Neural cell (in vitro differentiated cells): ENCODE measurements at regions not wholly inside any gene's neighbourhood (a gene's known extent, or its start where the extent isn't known, plus 50 kb on each side); places are given as distances from the start of the nearest gene placed in this dataset.

ENCODE experiments used
- EP300 ChIP-seq: fragments of 450-650 bp; conservative IDR thresholded peaks from 2 replicates; pipeline ENCODE4 v1.6.1; 2014; ENCODE audit warnings: antibody characterized with exemption, mild to moderate bottlenecking, moderate library complexity; ENCODE audit not compliant: poor library complexity, severe bottlenecking
- EZH2 ChIP-seq: fragments of 200-600, 300-800 bp; shearing (Covaris generic), sonication (generic); IDR thresholded peaks from 2 replicates; pipeline ENCODE4 v1.6.1; 2014; ENCODE audit warnings: antibody characterized with exemption, low read length, borderline replicate concordance, mild to moderate bottlenecking; ENCODE audit not compliant: insufficient read depth, poor library complexity, severe bottlenecking
- MXI1 ChIP-seq: fragments of 450-650 bp; conservative IDR thresholded peaks from 2 replicates; pipeline ENCODE4 v1.6.1; 2014; ENCODE audit warnings: antibody characterized with exemption, mild to moderate bottlenecking; ENCODE audit not compliant: poor library complexity, severe bottlenecking
- POLR2AphosphoS5 ChIP-seq: IDR thresholded peaks from 2 replicates; pipeline ENCODE4 v1.6.1; 2012
- RAD21 ChIP-seq: fragments of 450-650 bp; conservative IDR thresholded peaks from 2 replicates; pipeline ENCODE4 v1.6.1; 2014; ENCODE audit warnings: antibody characterized with exemption, mild to moderate bottlenecking, moderate library complexity
- SMC3 ChIP-seq: fragments of 450-650 bp; conservative IDR thresholded peaks from 2 replicates; pipeline ENCODE4 v1.6.1; 2014; ENCODE audit warnings: antibody characterized with exemption, mild to moderate bottlenecking, moderate library complexity; ENCODE audit not compliant: poor library complexity
- TAF1 ChIP-seq: IDR thresholded peaks from 2 replicates; pipeline ENCODE4 v1.6.1; 2012; ENCODE audit warnings: low read depth
- TF ChIP-seq, protein P1 (sequence below): IDR thresholded peaks from 2 replicates; pipeline ENCODE4 v1.6.1; 2012; ENCODE audit warnings: borderline replicate concordance
- TF ChIP-seq, protein P2 (sequence below): fragments of 450-650 bp; IDR thresholded peaks from 2 replicates; pipeline ENCODE4 v1.5.1; 2014; ENCODE audit warnings: antibody characterized with exemption, mild to moderate bottlenecking, moderate library complexity; ENCODE audit not compliant: poor library complexity, severe bottlenecking

DNA sequence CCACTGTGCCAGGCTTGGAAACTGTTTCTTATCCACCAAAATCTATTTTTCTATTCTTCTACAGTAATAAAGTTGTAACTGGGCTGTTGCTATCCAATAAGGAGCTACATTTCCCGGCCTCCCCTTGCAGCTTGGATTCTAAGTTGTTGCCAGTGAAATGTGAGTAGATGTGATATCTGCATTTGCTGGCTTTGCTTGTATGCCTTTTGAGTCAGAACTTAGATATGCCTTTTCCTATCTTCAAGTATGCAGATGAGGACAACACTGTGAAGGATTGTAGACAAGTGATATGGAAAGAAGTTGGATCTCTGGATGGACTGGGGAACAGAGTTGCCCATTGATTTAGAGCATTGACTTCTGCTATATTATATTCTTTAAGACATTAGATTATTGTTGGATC, 236.9 kb downstream of the REEP3 start:
- TF ChIP-seq, protein P1, sequence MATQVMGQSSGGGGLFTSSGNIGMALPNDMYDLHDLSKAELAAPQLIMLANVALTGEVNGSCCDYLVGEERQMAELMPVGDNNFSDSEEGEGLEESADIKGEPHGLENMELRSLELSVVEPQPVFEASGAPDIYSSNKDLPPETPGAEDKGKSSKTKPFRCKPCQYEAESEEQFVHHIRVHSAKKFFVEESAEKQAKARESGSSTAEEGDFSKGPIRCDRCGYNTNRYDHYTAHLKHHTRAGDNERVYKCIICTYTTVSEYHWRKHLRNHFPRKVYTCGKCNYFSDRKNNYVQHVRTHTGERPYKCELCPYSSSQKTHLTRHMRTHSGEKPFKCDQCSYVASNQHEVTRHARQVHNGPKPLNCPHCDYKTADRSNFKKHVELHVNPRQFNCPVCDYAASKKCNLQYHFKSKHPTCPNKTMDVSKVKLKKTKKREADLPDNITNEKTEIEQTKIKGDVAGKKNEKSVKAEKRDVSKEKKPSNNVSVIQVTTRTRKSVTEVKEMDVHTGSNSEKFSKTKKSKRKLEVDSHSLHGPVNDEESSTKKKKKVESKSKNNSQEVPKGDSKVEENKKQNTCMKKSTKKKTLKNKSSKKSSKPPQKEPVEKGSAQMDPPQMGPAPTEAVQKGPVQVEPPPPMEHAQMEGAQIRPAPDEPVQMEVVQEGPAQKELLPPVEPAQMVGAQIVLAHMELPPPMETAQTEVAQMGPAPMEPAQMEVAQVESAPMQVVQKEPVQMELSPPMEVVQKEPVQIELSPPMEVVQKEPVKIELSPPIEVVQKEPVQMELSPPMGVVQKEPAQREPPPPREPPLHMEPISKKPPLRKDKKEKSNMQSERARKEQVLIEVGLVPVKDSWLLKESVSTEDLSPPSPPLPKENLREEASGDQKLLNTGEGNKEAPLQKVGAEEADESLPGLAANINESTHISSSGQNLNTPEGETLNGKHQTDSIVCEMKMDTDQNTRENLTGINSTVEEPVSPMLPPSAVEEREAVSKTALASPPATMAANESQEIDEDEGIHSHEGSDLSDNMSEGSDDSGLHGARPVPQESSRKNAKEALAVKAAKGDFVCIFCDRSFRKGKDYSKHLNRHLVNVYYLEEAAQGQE, result no peak
- no peak for TF ChIP-seq EZH2
- TF ChIP-seq, protein P2, sequence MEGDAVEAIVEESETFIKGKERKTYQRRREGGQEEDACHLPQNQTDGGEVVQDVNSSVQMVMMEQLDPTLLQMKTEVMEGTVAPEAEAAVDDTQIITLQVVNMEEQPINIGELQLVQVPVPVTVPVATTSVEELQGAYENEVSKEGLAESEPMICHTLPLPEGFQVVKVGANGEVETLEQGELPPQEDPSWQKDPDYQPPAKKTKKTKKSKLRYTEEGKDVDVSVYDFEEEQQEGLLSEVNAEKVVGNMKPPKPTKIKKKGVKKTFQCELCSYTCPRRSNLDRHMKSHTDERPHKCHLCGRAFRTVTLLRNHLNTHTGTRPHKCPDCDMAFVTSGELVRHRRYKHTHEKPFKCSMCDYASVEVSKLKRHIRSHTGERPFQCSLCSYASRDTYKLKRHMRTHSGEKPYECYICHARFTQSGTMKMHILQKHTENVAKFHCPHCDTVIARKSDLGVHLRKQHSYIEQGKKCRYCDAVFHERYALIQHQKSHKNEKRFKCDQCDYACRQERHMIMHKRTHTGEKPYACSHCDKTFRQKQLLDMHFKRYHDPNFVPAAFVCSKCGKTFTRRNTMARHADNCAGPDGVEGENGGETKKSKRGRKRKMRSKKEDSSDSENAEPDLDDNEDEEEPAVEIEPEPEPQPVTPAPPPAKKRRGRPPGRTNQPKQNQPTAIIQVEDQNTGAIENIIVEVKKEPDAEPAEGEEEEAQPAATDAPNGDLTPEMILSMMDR, result no peak
- TF ChIP-seq SMC3, result no peak
- no peak for TF ChIP-seq TAF1
- no peak for TF ChIP-seq POLR2AphosphoS5
- TF ChIP-seq RAD21, result no peak
- no peak for TF ChIP-seq EP300
- no peak for TF ChIP-seq MXI1
